Panc1 (cell line): ENCODE measurements at regions not wholly inside any gene's neighbourhood (a gene's known extent, or its start where the extent isn't known, plus 50 kb on each side); places are given as distances from the start of the nearest gene placed in this dataset.

Experiments
- ATAC-seq: fragments of 200-7000 bp; cut with Tn5 transposase; 2 replicates; pipeline ENCODE4 v1.9.1; 2020; ENCODE audit warnings: mild to moderate bottlenecking, moderate library complexity
- BruUV-seq: library from RNA; stranded (reverse); fragments of 400-500 nt; replicated peaks from 2 replicates; lab custom pipeline; 2021; lab: Mats Ljungman, UMichigan
- CTCF ChIA-PET: fragments of 300-600 bp; sonication (Branson Sonifier 250); formaldehyde crosslinking; loops from one replicate; lab custom pipeline; 2022; ENCODE audit warnings: antibody characterized with exemption; lab: Charles Lee
- POLR2A ChIA-PET: fragments of 300-600 bp; sonication (Branson Sonifier 250); formaldehyde crosslinking; loops from one replicate; lab custom pipeline; 2022; ENCODE audit warnings: antibody characterized with exemption; lab: Charles Lee
- DNase-seq: peaks from one replicate; pipeline ENCODE4 v3.0.0-alpha.2; 2010; ENCODE audit warnings: low read depth, low spot score
- H3K27ac ChIP-seq: 2 replicates; pipeline ENCODE4 v1.5.1; 2011; ENCODE audit warnings: mild to moderate bottlenecking, low read length, inconsistent platforms
- H3K27me3 ChIP-seq: fragments of 200-500 bp; sonication (Bioruptor generic); 2 replicates; pipeline ENCODE4 v1.6.0; 2014; ENCODE audit warnings: low read length, inconsistent platforms; ENCODE audit not compliant: control insufficient read depth, insufficient read depth
- H3K36me3 ChIP-seq: fragments of 200-500 bp; sonication (Bioruptor generic); 2 replicates; pipeline ENCODE4 v1.5.1; 2014; ENCODE audit warnings: inconsistent platforms, mild to moderate bottlenecking, low read length, moderate library complexity; ENCODE audit not compliant: control insufficient read depth, insufficient read depth
- H3K4me1 ChIP-seq: 2 replicates; pipeline ENCODE4 v1.5.1; 2011; ENCODE audit warnings: inconsistent platforms, mild to moderate bottlenecking, low read length, moderate library complexity; ENCODE audit not compliant: control insufficient read depth, insufficient read depth
- H3K4me3 ChIP-seq, 2 experiments: 2 replicates each; pipeline ENCODE4 v1.5.1; 2011 to 2012; ENCODE audit warnings: low read depth in 2 of 2, low read length in 2 of 2, mild to moderate bottlenecking in 2 of 2, inconsistent platforms in 1 of 2, moderate library complexity in 1 of 2
- H3K9me3 ChIP-seq: fragments of 200-500 bp; sonication (Bioruptor generic); 2 replicates; pipeline ENCODE4 v1.5.1; 2014; ENCODE audit warnings: low read depth, mild to moderate bottlenecking, inconsistent platforms, low read length, moderate library complexity; ENCODE audit not compliant: control insufficient read depth, insufficient read depth
- POLR2AphosphoS5 ChIP-seq: IDR thresholded peaks from 2 replicates; pipeline ENCODE4 v1.6.1; 2012; ENCODE audit warnings: mild to moderate bottlenecking, low read depth, low read length, moderate library complexity
- SIN3A ChIP-seq: IDR thresholded peaks from 2 replicates; pipeline ENCODE4 v1.6.1; 2012; ENCODE audit warnings: low read depth, mild to moderate bottlenecking, low read length, moderate library complexity, borderline replicate concordance; ENCODE audit not compliant: insufficient read depth
- TCF7L2 ChIP-seq: IDR thresholded peaks from 2 replicates; pipeline ENCODE4 v1.6.1; 2011; ENCODE audit warnings: mild to moderate bottlenecking, low read depth, low read length, inconsistent platforms
- in situ Hi-C: cut with HindIII; loops from 2 replicates; pipeline ENCODE4 v1.10.0; 2016; ENCODE audit warnings: low sequenced_read_pairs, low pct_unique_long_range_greater_than_20kb
- intact Hi-C: fragments of 100-400 bp; cut with micrococcal nuclease; formaldehyde crosslinking; loops from one replicate; pipeline ENCODE4 v1.10.0; 2022; ENCODE audit not compliant: unreplicated experiment
- TF ChIP-seq, protein P1 (sequence below), 2 experiments: IDR thresholded peaks; 2 replicates each; pipeline ENCODE4 v1.6.1; 2011 to 2012; ENCODE audit warnings: low read depth in 2 of 2, control low read depth in 1 of 2, low read length in 1 of 2, mild to moderate bottlenecking in 1 of 2, moderate library complexity in 1 of 2; ENCODE audit not compliant: insufficient read depth in 1 of 2
- TF ChIP-seq, protein P2 (sequence below): fragments of 450-650 bp; IDR thresholded peaks from 2 replicates; pipeline ENCODE4 v1.5.1; 2017; ENCODE audit warnings: mild to moderate bottlenecking

GRCh38 chr16:26269673-26270072 is 577.9 kb downstream of the HS3ST4 start:
- no TSS peak for BruUV-seq
- Histone ChIP-seq H3K9me3 (no peaks in the 10 kb centered on the region), H3K4me3 (no peak overlapping the region), H3K36me3 (no peaks in the 10 kb centered on the region), H3K4me1 (no peaks in the 10 kb centered on the region), H3K27ac (no peak overlapping the region), H3K27me3 (no peaks in the 10 kb centered on the region)
- ChIA-PET CTCF (no interaction called here), POLR2A (no interaction called here)
- intact Hi-C loops (no loop called here), in situ Hi-C loops (no loop called here)
- ATAC-seq (no peak), DNase-seq (no peak)
- no peak for TF ChIP-seq TCF7L2
- no peak for TF ChIP-seq POLR2AphosphoS5
- TF ChIP-seq, protein P1, sequence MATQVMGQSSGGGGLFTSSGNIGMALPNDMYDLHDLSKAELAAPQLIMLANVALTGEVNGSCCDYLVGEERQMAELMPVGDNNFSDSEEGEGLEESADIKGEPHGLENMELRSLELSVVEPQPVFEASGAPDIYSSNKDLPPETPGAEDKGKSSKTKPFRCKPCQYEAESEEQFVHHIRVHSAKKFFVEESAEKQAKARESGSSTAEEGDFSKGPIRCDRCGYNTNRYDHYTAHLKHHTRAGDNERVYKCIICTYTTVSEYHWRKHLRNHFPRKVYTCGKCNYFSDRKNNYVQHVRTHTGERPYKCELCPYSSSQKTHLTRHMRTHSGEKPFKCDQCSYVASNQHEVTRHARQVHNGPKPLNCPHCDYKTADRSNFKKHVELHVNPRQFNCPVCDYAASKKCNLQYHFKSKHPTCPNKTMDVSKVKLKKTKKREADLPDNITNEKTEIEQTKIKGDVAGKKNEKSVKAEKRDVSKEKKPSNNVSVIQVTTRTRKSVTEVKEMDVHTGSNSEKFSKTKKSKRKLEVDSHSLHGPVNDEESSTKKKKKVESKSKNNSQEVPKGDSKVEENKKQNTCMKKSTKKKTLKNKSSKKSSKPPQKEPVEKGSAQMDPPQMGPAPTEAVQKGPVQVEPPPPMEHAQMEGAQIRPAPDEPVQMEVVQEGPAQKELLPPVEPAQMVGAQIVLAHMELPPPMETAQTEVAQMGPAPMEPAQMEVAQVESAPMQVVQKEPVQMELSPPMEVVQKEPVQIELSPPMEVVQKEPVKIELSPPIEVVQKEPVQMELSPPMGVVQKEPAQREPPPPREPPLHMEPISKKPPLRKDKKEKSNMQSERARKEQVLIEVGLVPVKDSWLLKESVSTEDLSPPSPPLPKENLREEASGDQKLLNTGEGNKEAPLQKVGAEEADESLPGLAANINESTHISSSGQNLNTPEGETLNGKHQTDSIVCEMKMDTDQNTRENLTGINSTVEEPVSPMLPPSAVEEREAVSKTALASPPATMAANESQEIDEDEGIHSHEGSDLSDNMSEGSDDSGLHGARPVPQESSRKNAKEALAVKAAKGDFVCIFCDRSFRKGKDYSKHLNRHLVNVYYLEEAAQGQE (IDR thresholded peaks at IDR 0.05; ENCODE audit: insufficient read depth in 1 of 2, low read depth in 2 of 2, low read length in 1 of 2): no peak
- TF ChIP-seq, protein P2, sequence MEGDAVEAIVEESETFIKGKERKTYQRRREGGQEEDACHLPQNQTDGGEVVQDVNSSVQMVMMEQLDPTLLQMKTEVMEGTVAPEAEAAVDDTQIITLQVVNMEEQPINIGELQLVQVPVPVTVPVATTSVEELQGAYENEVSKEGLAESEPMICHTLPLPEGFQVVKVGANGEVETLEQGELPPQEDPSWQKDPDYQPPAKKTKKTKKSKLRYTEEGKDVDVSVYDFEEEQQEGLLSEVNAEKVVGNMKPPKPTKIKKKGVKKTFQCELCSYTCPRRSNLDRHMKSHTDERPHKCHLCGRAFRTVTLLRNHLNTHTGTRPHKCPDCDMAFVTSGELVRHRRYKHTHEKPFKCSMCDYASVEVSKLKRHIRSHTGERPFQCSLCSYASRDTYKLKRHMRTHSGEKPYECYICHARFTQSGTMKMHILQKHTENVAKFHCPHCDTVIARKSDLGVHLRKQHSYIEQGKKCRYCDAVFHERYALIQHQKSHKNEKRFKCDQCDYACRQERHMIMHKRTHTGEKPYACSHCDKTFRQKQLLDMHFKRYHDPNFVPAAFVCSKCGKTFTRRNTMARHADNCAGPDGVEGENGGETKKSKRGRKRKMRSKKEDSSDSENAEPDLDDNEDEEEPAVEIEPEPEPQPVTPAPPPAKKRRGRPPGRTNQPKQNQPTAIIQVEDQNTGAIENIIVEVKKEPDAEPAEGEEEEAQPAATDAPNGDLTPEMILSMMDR: no peak
- no peak for TF ChIP-seq SIN3A

DNA sequence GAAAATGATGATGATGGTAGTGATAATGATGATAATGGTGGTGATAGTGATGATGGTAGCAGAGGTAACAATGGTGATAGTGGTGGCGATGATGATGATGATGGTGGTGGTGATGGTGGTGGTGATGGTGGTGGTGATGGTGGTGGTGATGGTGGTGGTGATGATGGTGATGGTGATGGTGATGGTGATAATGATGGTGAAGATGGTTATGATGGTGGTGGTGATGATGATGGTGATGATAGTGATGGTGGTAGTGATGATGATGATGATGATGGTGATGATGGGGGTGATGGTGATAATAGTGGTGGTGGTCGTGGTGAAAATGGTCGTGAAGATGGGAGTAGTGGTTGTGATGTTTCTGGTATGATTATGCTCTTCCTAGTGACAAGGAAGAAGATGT is 581.8 kb downstream of the HS3ST4 start:
- no peaks in the 10 kb centered on the region for H3K9me3 ChIP-seq
- POLR2A ChIA-PET: no interaction called here
- no peaks in the 10 kb centered on the region for H3K36me3 ChIP-seq
- TF ChIP-seq, protein P1 (IDR thresholded peaks at IDR 0.05; ENCODE audit: insufficient read depth in 1 of 2, low read depth in 2 of 2, low read length in 1 of 2): no peak
- TF ChIP-seq, protein P2: no peak
- TF ChIP-seq POLR2AphosphoS5 (no peak), TCF7L2 (no peak), SIN3A (no peak)
- BruUV-seq: no TSS peak
- ATAC-seq: no peak
- H3K4me3 ChIP-seq: no peak overlapping the region
- no peaks in the 10 kb centered on the region for H3K4me1 ChIP-seq
- H3K27me3 ChIP-seq: no peaks in the 10 kb centered on the region
- DNase-seq: no peak
- CTCF ChIA-PET: no interaction called here
- no peak overlapping the region for H3K27ac ChIP-seq
- in situ Hi-C loops (no loop called here), intact Hi-C loops (no loop called here)
